DMS153 treated with DMSO at 0.1 percent for 48 hours (cell line): ENCODE measurements at regions not wholly inside any gene's neighbourhood (a gene's known extent, or its start where the extent isn't known, plus 50 kb on each side); places are given as distances from the start of the nearest gene placed in this dataset.
"Not testable (repeated sequence)": the region's sequence is repeated elsewhere in the genome, so short reads cannot be mapped to it uniquely, and the experiment has no call there.

Experiments used
- DNase-seq: peaks from one replicate; lab custom pipeline; 2025; ENCODE audit not compliant: unreplicated experiment; lab: John Stamatoyannopoulos, UW

- DNase-seq: no peak
Measured at GRCh38 chr7:12002428-12002827, 170.4 kb upstream of the THSD7A start.

GRCh38 chr7:12004581-12004980 is 172.6 kb upstream of the THSD7A start:
- no peak for DNase-seq

DNA sequence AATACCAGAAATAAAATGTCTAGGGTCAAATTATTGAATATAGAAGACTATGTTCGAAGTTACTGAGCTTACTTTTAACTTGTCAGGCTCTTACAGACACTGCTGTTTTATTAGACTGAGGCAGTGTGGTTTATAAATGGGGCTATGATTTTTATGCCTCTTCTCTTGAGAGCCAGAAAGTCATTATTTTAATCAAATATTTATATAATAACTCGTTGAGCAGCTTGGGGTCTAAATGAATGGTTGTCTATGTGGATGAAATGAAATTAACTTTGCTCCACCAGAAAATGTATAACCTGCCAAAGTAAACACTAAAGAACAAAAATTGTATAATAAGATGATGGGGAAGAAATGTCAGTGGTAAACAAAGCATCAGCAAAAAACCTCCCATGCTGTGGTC is 175.6 kb upstream of the THSD7A start:
- no peak for DNase-seq

GRCh38 chr7:12013983-12014382 is 182.0 kb upstream of the THSD7A start:
- no peak for DNase-seq

- DNase-seq: no peak
Measured at GRCh38 chr7:12016439-12016838, 184.4 kb upstream of the THSD7A start.

DNA sequence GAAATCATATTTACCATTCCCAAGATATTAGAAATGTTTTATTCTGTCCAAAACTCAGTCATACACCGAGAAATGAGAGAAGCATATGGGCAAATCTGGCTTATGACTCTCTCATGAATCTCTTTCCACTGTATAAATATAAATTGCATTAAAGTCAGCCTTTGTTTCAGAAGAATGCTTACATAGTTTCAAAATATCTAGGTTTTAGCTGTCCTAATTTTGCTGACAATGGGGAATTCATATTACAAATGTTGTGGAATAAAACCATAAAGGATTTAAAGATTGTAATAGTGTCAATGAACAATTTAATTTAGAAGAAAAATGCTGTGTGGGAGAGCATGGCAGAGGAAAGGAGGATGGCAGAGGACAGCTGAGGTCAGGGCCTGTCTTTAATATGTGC is 185.0 kb upstream of the THSD7A start:
- DNase-seq: no peak

GRCh38 chr7:12022011-12022410 is 189.1 kb upstream of the TMEM106B start:
- DNase-seq: not testable (repeated sequence)

- DNase-seq: no peak
Measured at GRCh38 chr7:12025246-12025645, 185.8 kb upstream of the TMEM106B start.

DNA sequence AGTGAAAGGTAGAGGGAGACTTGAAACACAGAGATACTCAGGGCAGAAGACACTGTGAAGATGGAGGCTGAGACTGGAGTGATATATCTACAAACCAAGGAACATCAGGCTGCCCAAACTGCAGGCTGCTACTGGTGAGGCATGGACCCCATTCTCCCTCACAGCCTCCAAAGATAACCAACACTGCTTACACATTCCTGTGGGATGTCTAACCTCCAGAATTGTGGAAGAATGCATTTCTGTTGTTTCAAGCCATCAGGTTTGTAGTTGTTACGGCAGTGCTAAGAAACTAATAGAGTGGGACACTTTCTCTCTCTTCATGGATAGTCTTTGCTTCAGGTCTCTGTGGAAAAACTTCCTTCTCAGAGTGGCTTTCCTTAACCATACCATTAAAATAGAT is 182.6 kb upstream of the TMEM106B start:
- DNase-seq: no peak

DNA sequence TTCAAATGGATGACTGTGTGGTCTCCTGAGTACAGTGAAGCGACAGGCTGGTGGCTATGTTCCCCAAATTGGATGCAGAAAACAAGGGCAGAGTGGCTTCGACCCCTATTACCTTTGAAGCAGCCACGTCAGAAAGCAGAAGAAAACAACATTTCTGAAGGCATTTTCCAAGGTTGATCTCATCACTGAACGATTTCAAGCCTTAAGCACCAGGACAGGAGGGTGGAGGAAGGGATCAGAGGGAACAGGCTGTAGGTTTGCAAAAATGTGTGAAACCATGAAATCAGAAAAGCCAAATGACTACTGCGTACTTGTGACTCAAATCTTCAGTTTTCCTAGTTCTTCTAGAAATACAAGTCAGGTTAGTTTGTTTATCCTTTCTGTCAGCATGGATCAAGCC is 181.0 kb upstream of the TMEM106B start:
- no peak for DNase-seq

GRCh38 chr7:12031186-12031585 is 179.9 kb upstream of the TMEM106B start:
- DNase-seq: no peak

DNA sequence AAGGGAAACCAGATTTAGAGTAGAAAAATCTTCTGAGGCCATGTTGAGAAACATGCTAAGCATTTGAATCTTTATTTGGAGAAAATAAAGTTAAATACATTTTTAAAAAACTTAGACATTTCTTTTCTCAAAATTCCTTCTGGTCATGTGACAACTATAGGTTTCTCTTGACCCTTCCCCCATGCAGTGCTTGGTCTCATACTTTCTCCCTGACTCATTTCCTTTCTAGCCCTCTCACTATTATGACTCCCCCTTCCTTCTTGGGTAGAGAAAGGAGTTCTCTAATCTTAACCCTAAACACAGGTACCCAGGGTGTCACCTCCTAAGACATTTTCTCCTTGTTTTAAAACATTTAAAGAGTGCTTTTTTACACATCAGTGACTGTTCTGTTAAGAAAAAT is 179.5 kb upstream of the TMEM106B start:
- no peak for DNase-seq

- no peak for DNase-seq
Measured at GRCh38 chr7:12032146-12032545, 178.9 kb upstream of the TMEM106B start.

DNA sequence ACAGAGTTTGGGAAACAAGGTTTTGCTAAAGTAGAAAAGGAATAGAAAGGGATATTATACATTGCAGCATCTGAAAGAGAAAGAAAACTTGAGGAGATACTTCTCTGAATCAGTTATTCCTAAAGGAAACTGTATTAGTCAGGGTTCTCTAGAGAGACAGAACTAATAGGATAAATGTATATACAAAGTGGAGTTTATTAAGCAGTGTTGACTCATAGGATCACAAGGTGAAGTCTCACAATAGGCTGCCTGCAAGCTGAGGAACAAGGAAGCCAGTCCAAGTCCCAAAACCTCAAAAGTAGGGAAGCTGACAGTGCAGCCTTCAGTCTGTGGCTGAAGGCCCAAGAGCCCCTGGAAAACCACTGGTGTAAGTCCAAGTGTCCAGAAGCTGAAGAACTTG is 167.6 kb upstream of the TMEM106B start:
- DNase-seq: not testable (repeated sequence)

GRCh38 chr7:12052211-12052610 is 158.9 kb upstream of the TMEM106B start:
- no peak for DNase-seq

GRCh38 chr7:12053561-12053960 is 157.5 kb upstream of the TMEM106B start:
- DNase-seq: no peak

- no peak for DNase-seq
Measured at GRCh38 chr7:12054830-12055229, 156.3 kb upstream of the TMEM106B start.

DNA sequence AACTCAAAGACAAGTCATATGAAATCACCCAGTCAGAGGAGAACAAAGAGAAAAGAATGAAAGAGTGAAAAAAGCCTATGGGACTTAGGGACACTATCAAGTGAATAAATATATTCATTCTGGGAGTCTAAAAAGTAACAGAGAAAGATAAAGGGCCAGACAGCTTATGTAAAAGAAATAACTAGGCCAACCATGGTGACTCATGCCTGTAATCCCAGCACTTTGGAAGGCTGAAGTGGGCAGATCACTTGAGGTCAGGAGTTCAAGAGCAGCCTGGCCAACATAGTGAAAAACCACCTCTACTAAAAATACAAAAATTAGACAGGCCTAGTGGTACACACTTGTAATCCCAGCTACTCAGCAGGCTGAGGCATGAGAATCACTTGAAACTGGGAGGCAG is 154.7 kb upstream of the TMEM106B start:
- DNase-seq: no peak

DNA sequence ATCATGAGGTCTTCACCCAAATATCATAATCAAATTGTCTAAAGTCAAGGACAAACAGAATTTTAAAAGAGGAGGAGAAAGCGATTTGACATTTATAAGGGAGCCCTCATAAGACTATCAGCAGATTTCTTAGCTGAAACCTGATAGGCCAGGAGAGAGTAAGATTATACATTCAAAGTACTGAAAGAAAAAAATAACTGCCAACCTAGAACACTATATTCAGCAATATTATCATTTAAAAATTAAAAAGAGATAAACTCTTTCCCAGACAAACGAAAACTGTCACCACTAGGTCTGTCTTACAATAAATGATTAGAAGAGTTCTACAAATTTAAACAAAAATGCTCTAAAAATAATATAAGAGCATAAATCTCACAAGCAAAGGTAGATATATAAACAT is 154.1 kb upstream of the TMEM106B start:
- DNase-seq: no peak

- DNase-seq: no peak
Measured at GRCh38 chr7:12062062-12062461, 149.0 kb upstream of the TMEM106B start.

DNA sequence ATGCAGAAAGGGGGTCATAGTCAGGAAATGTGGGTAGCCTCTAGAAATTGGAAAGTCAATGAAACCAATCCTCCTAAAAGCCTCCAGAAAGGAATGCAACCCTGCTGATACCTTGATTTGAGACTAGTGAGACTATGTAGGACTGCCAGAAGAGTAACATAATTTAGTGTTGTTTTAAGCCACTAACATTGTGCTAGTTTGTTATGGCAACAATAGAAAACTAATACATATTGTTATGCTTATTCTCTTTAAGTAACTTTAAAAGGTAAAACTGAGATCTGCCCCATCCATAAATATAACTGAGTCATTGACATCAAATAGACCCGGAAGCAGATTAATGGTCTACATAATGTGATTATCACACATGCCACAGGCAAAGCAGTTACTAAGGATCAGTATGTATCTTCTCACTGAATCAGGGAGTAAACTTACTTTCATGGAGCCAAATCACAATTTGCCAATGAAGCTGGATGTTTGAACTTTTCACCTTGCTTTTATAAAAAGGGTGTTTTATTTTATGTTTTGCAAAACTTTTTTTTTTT is 146.4 kb upstream of the TMEM106B start:
- no peak for DNase-seq

GRCh38 chr7:12066004-12066403 is 145.1 kb upstream of the TMEM106B start:
- no peak for DNase-seq

- DNase-seq: no peak
Measured at GRCh38 chr7:12066521-12066920, 144.6 kb upstream of the TMEM106B start.
